Right lobe of liver (tissue), 6 donors: ENCODE measurements at regions not wholly inside any gene's neighbourhood (a gene's known extent, or its start where the extent isn't known, plus 50 kb on each side); places are given as distances from the start of the nearest gene placed in this dataset.

Source experiments
- ATAC-seq, 4 donors: fragments of 200-7000 bp; cut with Tn5 transposase; one replicate each; pipeline ENCODE4 v1.9.1; 2020; ENCODE audit warnings: mild to moderate bottlenecking in 4 of 4, moderate library complexity in 4 of 4
- DNase-seq, 3 donors: peaks; one replicate each; pipeline ENCODE4 v3.0.0-alpha.2; 2020
- H3K27ac ChIP-seq, 3 donors: fragments of 200-600 bp; one replicate each; pipeline ENCODE4 v1.8.0; 2022
- H3K27me3 ChIP-seq, 2 donors: fragments of 200-600 bp; one replicate each; pipeline ENCODE4 v1.8.0; 2022
- H3K36me3 ChIP-seq, 4 donors: fragments of 200-600 bp; sonication (generic) in 1 of 4; one replicate each; pipeline versions ENCODE4 v1.5.1 to v1.8.0; 2017 to 2022; ENCODE audit warnings: control low read depth in 1 of 4
- H3K4me1 ChIP-seq, 4 donors: fragments of 200-600 bp; sonication (generic) in 1 of 4; one replicate each; pipeline versions ENCODE4 v1.5.1 to v1.8.0; 2017 to 2022; ENCODE audit warnings: control low read depth in 1 of 4
- H3K4me3 ChIP-seq, 3 donors: fragments of 200-600 bp; one replicate each; pipeline ENCODE4 v1.8.0; 2022
- H3K9me3 ChIP-seq, 4 donors: fragments of 200-600 bp; sonication (generic) in 1 of 4; one replicate each; pipeline versions ENCODE4 v1.5.1 to v1.8.0; 2017 to 2022; ENCODE audit warnings: control low read depth in 1 of 4
- POLR2A ChIP-seq: fragments of 450-650 bp; IDR thresholded peaks from one replicate; pipeline ENCODE4 v1.6.1; 2017; ENCODE audit warnings: antibody characterized with exemption, mild to moderate bottlenecking
- WGBS: methylation state at CpG from one replicate; pipeline ENCODE4 v1.1.6; 2018; ENCODE audit warnings: low coverage, low lambda C conversion rate; ENCODE audit not compliant: insufficient coverage; ENCODE audit errors: missing lambda C conversion rate; 5-methylcytosine and 5-hydroxymethylcytosine counted together
- intact Hi-C, 2 donors: fragments of 100-400 bp; cut with DNase I; formaldehyde crosslinking; loops; one replicate each; pipeline versions ENCODE4 v1.11.2 to v1.14.1; 2022
- TF ChIP-seq, protein P1 (sequence below), 4 donors: fragments of 200-600 bp in 3 of 4; fragments of 450-650 bp in 1 of 4; IDR thresholded peaks; one replicate each; pipeline versions ENCODE4 v1.5.1 to v1.8.0; 2016 to 2022; ENCODE audit warnings: antibody characterized with exemption in 4 of 4, mild to moderate bottlenecking in 2 of 4
- donor health status: DM: no; HTN: yes; CAD: no.
- donor health status: DM: no; HTN: no; CAD: no.
- donor health status: DM: no; HTN: no; CAD: no.
- donor health status: DM: no; HTN: yes; CAD: no.
- donor health status: DM: no; HTN: yes; CAD: no.

DNA sequence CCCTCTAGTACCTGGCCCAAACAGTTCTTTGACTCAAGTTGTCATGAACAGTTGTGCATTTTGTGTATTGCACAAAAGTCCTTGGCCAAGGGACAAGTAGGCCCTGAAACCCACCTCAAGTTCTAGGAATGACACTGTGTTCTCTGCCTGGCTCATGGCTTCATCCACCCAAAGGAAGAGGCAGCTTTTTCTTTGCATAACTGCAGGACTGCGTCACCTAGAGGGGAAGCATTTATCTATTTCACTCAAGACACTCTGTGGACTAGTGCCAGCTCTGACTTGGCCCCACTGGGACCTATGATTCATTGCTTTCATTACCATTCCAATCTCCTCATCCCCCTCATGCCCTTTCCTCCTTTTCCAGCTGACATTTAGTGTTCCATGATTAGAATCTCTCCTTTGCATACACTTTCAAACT lies 119.3 kb upstream of the SIX2 start:
- no peak overlapping the region for H3K27ac ChIP-seq
- WGBS = 60% methylated on average over 1 of the region's 1 CpG
- no peaks in the 10 kb centered on the region for H3K4me1 ChIP-seq
- intact Hi-C loops = no loop called here
- TF ChIP-seq, protein P1, sequence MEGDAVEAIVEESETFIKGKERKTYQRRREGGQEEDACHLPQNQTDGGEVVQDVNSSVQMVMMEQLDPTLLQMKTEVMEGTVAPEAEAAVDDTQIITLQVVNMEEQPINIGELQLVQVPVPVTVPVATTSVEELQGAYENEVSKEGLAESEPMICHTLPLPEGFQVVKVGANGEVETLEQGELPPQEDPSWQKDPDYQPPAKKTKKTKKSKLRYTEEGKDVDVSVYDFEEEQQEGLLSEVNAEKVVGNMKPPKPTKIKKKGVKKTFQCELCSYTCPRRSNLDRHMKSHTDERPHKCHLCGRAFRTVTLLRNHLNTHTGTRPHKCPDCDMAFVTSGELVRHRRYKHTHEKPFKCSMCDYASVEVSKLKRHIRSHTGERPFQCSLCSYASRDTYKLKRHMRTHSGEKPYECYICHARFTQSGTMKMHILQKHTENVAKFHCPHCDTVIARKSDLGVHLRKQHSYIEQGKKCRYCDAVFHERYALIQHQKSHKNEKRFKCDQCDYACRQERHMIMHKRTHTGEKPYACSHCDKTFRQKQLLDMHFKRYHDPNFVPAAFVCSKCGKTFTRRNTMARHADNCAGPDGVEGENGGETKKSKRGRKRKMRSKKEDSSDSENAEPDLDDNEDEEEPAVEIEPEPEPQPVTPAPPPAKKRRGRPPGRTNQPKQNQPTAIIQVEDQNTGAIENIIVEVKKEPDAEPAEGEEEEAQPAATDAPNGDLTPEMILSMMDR (IDR thresholded peaks at IDR 0.05) = no peak
- TF ChIP-seq POLR2A = no peak
- H3K36me3 ChIP-seq = no peaks in the 10 kb centered on the region
- H3K4me3 ChIP-seq = no peak overlapping the region
- no peak for DNase-seq
- no peaks in the 10 kb centered on the region for H3K27me3 ChIP-seq
- no peak for ATAC-seq
- H3K9me3 ChIP-seq = no peaks in the 10 kb centered on the region

DNA sequence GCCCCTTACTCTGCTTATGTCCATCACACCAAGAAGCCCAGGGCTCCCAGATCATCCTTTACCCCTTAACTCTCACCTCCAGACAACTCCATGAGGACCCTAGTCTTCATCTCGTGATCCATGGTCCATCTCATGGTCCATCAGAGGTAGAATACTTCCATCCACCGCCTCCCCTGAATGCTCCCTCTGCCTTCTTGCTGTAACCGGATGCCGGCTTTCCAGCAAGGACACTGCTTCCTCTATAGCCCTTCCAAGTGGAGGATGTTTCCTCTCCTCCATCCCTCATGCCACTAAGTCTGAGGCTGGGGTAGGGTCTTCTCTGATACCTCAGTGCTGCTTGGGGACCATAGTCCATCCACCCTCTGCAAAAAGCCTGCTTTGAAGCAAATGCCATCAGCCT lies 118.6 kb upstream of the SIX2 start:
- Histone ChIP-seq H3K27me3 (no peaks in the 10 kb centered on the region), H3K27ac (no peak overlapping the region), H3K9me3 (no peaks in the 10 kb centered on the region), H3K36me3 (no peaks in the 10 kb centered on the region), H3K4me1 (no peaks in the 10 kb centered on the region), H3K4me3 (no peak overlapping the region)
- TF ChIP-seq POLR2A = no peak
- TF ChIP-seq, protein P1 (IDR thresholded peaks at IDR 0.05) = no peak
- intact Hi-C loops = no loop called here
- 92% methylated on average over 4 of the region's 4 CpGs for WGBS
- DNase-seq = no peak
- ATAC-seq = no peak

- 63% methylated on average over 2 of the region's 6 CpGs for WGBS
- Histone ChIP-seq H3K4me3 (no peak overlapping the region), H3K36me3 (no peaks in the 10 kb centered on the region), H3K9me3 (no peaks in the 10 kb centered on the region), H3K27me3 (no peaks in the 10 kb centered on the region), H3K4me1 (no peaks in the 10 kb centered on the region), H3K27ac (no peak overlapping the region)
- intact Hi-C loops = no loop called here
- TF ChIP-seq POLR2A = no peak
- TF ChIP-seq, protein P1 (IDR thresholded peaks at IDR 0.05) = no peak
- ATAC-seq = no peak
- no peak for DNase-seq
These were observed 118.1 kb upstream of the SIX2 start for GRCh38 chr2:45127321-45127720.

- ATAC-seq = no peak
- no peaks in the 10 kb centered on the region for H3K36me3 ChIP-seq
These were observed 116.0 kb upstream of the SIX2 start for GRCh38 chr2:45125232-45125631.

More at GRCh38 chr2:45125232-45125631, 116.0 kb upstream of the SIX2 start:
- TF ChIP-seq, protein P1 (IDR thresholded peaks at IDR 0.05) = no peak
- no peak for TF ChIP-seq POLR2A
- no peak overlapping the region for H3K27ac ChIP-seq
- intact Hi-C loops = no loop called here
- no peaks in the 10 kb centered on the region for H3K4me1 ChIP-seq
- no peak for DNase-seq
- 88% methylated on average over 1 of the region's 4 CpGs for WGBS
- H3K4me3 ChIP-seq = no peak overlapping the region
- H3K27me3 ChIP-seq = no peaks in the 10 kb centered on the region
- no peaks in the 10 kb centered on the region for H3K9me3 ChIP-seq
